Left cardiac atrium (tissue), 4 donors: ENCODE measurements at regions not wholly inside any gene's neighbourhood (a gene's known extent, or its start where the extent isn't known, plus 50 kb on each side); places are given as distances from the start of the nearest gene placed in this dataset.
"Not testable (repeated sequence)": the region's sequence is repeated elsewhere in the genome, so short reads cannot be mapped to it uniquely, and the experiment has no call there.

Source experiments
- ATAC-seq, 2 donors: fragments of 200-7000 bp; cut with Tn5 transposase; one replicate each; pipeline ENCODE4 v1.9.1; 2020; ENCODE audit warnings: mild to moderate bottlenecking in 2 of 2, moderate library complexity in 2 of 2
- DNase-seq: peaks from one replicate; pipeline ENCODE4 v3.0.0-alpha.2; 2020
- intact Hi-C, 2 donors: fragments of 100-400 bp; cut with DNase I; formaldehyde crosslinking; loops; one replicate each; pipeline versions ENCODE4 v1.14.1 to v1.15.1; 2022 to 2023
- donor health status: DM: no; HTN: yes; CAD: no.
- donor health status: DM: no; HTN: yes; CAD: no; lungs with severe emphysema.
- donor health status: DM: yes; HTN: yes; CAD: no.
- donor health status: Dilated cardiomyopathy.

DNA sequence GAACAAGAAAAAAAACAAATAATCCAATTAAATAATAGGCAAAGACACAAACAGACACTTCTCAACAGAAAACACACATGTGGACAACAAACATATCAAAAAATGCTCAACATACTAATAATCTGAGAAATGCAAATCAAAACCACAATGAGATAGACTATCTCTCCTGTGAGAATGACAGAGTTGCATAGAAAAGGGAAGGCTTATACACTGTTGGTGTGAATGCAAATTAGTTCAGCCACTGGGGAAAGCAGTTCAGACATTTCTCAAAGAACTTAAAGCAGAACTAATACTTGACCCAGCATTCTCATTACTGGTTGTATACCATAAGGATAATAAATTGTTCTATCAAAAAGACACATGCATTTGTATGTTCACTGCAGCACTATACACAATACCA lies 637.8 kb upstream of the LUZP2 start:
- intact Hi-C loops, result no loop called here
- ATAC-seq, result no peak
- no peak for DNase-seq

DNA sequence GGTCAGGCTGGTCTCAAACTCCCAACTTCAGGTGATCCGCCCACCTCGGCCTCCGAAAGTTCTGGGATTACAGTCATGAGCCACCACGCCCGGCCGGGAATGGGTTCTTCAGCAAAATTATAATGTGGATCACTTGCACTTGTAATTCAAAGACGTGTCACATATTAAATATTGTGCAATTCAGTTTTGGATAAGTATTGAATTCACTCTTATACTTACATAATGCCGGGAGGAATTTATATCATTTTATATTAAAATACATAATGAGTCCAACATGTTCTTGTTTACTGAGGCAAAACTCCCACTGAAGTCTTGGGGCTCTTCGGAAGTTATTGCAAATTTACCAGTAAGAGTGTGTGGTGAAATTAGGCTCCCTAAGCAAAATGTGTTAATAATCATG lies 635.2 kb upstream of the LUZP2 start:
- DNase-seq (no peak), ATAC-seq (no peak)
- intact Hi-C loops, result no loop called here

DNA sequence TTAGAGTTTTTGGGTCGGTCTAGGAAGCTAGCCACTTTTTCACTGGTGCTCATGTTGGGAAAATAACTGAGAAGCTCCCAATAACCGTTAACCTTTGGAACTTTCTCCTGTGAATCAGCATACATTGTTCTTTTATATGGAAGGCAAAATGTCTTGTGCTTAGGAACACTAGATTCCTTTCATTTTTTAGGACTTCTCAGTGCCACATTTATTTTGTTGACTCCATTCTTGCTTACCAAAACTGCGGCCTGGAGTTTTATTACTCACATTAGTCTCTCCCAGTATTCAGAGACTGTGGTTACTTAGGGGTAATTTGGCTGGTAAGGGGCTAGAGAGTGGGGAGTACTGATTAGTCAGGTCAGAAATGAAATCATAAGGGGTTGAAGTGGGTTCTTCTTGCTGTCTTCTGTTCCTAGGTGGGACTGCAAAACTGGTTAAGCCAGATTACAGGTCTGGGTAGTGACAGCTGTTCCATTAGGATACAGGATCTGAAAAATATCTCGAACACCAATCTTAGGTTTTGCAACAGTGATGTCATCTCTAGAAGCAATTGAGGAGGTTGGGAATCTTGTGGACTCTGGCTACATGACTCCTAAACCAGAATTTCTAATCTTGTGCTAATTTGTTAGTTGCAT lies 631.4 kb upstream of the LUZP2 start:
- DNase-seq (no peak), ATAC-seq (no peak)
- intact Hi-C loops, result no loop called here

DNA sequence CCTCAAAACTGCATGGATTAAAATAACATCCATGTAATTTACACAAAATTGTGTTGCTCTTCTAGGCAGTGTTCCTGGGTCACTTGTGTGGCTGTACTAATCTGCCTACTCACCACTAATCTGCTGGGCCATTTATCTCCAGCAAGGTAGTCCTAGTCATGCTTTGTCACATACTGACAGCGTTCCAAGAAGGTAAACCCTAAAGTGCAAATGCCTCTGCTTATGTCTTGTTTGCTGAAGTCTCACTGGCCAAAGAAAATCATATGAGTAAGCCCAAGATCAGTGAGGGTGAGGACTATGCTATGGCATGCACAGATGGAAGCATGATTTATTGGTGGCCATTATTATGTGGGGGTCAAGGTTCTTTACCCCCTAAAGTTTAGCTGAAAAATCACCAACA lies 630.2 kb upstream of the LUZP2 start:
- DNase-seq (no peak), ATAC-seq (no peak)
- intact Hi-C loops, result no loop called here

DNA sequence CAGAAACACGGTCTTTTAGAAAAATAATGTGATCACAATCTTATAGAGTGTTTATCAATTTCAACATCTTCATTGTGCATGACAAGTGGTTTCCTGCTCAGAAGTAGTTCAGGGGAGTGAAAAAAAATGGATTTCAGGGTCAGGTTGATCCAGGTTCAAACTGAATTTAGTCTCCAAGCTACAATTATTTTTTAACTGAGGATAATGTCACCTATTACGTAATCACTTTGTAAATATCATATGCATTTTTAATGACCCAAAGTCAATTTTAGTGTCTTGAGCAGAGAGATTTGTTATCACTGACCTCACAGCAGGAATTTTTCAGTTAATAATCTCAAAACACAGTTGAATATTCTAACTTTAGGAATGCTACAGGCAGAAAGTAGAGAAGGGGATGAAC lies 627.2 kb upstream of the LUZP2 start:
- no peak for ATAC-seq
- no peak for DNase-seq
- intact Hi-C loops, result no loop called here

DNA sequence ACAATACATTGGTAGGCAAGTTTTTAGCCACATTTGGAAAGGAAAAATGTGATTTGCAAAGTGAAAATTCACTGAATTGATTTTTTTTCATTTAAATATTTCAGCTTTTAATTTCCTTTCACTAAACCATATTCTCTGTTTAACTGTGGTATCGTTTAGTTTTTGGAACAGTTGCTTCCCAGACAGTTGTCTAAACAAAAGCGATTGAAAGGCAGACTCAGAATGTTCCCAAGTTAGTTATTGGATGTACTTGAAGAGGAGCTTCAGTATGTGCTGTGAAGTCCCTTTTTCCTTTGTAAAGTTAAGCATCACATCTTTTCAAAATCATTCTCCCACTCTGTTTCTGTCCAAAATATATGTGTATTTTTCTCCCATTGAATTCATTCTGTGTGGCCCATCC lies 623.4 kb upstream of the LUZP2 start:
- intact Hi-C loops, result no loop called here
- DNase-seq, result no peak
- ATAC-seq, result peak in 1 of 2 donors; percentile 42

DNA sequence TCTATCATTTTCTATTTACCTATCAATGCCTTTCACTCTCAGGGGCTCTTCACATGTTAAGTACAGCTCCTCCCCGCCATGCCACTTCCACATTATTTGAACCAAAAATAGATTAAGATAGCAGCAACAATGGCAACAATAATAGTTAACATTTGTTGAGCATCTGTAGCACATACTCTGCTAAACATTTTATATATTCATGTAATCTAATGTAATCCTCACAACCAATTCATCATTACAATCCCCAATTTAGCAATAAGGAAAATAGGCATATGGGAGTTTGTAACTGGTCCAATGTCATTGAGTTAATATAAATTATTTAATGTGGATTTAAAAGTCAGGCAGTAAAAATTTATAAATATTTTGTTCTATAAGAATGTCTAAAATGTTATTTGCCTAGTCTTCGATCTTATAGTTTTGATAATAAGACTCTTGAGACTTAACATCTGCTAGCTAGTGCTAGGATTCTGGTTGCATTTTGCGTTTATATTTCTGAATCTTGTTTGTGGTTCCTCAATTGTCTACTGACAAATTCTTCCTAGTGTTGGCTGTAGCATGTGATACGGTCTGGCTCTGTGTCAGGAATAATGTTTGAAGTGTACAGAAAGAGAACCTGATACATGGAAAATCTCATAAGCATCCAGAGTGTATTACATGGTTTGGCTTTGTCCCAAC lies 621.5 kb upstream of the LUZP2 start:
- intact Hi-C loops, result no loop called here
- no peak for DNase-seq

DNA sequence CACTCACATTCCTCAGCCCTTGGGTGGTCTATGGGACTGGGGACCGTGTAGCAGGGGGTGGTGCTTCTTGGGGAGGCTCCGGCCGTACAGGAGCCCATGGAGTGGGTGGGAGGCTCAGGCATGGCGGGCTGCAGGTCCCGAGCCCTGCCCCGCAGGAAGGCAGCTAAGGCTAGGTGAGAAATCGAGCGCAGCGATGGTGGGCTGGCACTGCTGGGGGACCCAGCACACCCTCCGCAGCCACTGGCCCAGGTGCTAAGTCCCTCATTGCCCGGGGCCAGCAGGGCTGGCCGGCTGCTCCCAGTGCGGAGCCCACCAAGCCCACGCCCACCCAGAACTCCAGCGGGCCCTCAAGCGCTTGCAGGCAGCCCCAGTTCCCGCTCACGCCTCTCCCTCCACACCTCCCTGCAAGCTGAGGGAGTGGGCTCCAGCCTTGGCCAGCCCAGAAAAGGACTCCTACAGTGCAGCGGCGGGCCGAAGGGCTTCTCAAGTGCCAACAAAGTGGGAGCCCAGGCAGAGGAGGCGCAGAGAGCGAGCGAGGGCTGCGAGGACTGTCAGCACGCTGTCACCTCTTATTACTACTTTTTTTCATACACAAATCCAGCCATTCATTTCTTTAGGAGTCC lies 613.3 kb upstream of the LUZP2 start:
- DNase-seq, intact Hi-C loops, ATAC-seq: not testable (repeated sequence)

More for the DNA sequence above, 621.5 kb upstream of the LUZP2 start:
- no peak for ATAC-seq

DNA sequence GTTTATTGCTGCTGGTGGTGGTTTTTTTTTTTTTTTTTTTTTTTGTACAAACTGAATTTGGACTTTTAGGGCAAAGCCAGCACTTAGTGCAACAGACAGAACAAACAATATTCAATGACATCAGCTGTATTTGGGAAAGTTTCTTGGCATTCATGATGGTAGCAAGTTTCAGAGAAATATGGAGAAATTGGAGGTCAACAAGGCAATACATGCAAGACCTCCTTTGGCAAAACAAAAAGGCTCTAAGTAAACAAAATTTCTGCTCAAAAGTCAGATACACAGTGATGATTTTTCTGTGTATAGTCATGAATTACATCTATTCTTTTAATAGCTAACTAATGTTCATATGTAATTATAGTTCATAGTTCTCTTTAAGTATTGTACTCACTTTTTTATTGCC lies 612.5 kb upstream of the LUZP2 start:
- intact Hi-C loops, result no loop called here
- ATAC-seq (no peak), DNase-seq (no peak)

DNA sequence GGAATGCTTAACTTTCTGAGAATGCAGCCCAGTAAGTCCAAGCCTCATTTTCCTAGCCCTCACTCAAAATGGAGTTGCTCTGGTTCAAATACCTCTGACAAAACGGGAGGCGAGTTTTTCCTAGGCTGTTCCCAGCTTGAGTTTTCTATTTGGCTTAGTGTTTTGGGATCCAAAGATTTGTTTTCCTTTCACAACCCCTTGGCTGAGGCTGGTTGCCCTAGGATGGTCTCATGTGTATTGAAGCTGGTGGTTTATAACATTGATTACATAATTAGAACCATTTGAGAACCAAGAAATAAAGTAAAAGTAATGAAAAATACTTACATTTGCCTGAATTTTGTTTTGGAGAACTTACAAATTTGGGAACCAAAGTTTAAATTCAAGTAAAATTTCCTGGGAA lies 611.1 kb upstream of the LUZP2 start:
- no peak for DNase-seq
- intact Hi-C loops, result no loop called here
- no peak for ATAC-seq

DNA sequence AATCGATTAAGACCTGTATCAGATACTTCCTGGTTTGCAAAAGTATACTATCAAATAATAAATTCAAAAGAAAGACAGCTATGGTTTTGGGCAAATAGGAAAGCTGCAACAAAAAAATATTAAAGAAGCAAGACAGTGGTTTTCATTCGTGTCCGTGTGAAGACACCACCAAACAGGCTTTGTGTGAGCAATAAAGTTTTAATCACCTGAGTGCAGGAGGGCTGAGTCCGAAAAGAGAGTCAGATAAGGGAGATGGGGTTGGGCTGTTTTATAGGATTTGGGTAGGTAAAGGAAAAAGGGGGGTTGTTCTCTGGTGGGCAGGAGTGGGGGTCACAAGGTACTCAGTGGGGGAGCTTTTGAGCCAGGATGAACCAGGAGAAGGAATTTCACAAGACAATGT lies 609.7 kb upstream of the LUZP2 start:
- intact Hi-C loops, ATAC-seq: not testable (repeated sequence)

DNA sequence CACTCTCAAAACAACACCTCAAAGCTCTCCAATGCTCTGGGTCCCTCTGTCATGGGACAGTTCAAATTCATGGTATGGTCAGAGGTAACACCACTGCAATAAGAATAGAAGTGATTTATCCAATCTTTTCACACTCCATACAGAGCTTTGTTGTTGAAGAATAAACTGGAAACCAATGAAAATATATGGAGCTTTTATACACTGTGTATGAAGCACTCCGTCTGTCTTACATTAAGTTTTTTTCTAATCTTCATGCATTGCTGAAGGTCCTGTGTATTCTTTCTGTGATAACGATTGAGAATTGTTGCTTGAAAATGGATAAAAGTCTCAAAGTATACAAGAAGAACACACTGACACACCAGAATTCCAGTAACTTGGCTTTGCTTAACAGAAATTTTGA lies 603.7 kb upstream of the LUZP2 start:
- DNase-seq (no peak), ATAC-seq (no peak)
- intact Hi-C loops, result no loop called here

More for the DNA sequence above, 609.7 kb upstream of the LUZP2 start:
- DNase-seq, result not testable (repeated sequence)

DNA sequence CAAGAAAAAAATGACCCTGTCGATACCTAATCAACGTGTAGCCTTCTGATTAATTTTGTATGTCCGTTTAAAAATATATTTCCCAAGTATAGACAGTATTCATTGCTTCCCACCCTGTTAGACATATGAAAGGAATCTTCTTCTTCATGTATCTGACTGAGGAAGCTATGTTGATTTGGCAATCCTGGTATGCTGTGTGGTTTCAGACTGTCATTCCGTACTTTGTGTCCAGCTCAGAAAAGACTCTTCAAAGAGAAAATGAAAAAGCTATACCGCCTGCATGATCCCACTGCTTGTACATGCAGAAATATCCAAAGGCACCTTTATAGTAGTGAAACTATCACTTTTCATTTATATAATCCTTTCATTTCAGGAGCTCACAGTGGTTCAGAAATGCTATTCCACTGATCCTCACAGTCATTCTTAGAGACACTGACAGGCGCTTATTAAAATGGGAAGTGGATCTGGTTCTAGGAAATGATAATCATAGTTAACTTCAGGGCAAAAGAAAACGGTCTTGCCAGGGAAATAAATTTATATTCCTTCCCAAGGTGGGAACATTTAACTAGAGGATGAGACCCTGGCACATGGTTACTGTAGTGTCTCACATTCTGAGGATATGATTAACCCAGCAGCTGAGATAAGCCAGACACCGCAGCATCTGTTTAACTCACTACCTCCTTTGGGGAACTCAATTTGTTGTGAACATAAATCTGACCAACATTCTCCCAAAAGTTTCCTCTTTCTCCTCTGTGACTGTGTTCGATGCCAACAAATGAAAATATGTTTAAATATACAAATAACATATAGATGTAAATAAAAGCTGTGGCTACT lies 599.2 kb upstream of the LUZP2 start:
- ATAC-seq, result no peak
- DNase-seq, result no peak
- intact Hi-C loops, result no loop called here

DNA sequence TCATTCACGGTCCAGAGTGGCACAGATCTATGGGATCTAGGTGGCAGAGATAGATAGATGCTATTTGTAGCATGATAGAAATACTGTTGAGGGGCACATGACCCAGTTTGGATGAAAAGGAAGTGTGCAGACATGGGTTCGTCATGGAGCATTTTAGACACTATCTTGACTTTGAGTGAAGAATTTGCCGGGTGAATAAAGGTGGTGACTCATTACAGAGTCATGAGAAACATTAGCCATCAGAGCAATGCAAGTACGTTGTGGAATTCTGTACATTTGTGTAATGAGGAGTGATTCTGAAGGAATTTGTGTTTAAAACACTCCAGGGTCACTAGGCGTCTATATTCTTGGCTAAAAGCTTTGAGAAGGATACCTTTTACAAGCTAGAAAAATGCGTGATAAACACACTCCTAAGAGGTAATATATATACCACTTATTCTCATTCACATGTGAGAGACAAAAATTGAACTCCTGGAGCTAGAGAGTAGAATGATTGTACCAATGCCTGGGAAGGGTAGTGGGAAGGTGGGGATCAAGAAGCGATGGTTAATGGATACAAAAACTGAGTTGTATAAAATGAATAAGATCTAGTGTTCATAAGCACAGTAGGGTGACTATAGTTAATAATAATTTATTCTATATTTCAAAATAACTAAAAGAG lies 593.7 kb upstream of the LUZP2 start:
- intact Hi-C loops, result no loop called here
- ATAC-seq (no peak), DNase-seq (no peak)

DNA sequence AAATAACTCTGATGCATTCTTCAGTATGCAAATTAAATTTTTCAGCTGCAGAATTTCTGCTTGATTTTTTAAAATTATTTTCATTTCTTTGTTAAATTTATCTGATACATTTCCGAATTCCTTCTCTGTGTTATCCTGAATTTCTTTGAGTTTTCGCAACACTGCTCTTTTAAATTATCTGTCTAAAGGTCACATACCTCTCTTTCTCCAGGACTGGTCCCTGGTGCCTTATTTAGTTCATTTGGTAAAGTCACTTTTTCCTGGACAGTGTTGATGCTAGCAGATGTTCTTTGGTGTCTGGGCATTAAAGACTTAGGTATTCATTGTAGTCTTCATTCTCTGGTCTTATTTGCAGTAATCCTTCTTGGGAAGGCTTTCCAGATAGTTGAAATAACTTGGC lies 577.4 kb upstream of the LUZP2 start:
- intact Hi-C loops, result no loop called here
- DNase-seq, result no peak
- no peak for ATAC-seq

DNA sequence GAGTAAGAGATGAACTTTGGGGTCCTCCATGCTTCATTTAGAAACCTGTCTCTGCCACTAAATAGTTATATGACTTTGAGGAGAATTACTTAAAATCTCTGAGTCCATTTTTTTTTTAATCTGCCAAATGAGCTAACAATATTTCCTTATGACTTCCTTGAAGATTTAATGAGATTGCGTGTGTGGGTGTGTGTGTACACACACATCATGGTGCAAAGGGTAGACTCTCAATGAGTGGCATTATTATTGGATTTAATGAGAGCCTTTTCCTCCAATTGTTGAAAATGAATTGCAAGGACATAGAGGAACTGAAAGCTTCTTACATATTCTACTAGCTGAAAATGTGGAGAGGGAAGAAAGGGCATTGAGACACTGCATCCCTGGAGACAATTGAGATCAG lies 573.5 kb upstream of the LUZP2 start:
- intact Hi-C loops, result no loop called here
- ATAC-seq (no peak), DNase-seq (no peak)

DNA sequence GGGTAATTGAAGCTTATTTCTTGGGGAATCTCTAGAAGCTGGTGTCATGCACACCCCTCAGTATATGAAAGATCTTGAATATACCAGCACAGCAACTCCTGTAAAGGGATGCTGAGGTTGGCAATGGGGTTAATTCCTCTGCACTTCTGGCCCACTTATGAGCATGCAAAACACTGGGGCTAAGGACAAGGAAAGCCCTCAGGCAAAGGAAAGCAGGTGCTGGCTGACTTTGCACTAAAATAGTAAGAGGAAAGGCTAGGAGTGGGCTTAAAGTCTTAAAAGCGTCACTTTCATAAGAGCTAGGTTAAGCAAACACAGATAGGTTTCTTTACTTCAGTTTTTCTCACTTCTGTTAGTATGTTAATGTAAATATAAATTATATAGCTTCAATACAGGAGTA lies 572.6 kb upstream of the LUZP2 start:
- no peak for ATAC-seq
- DNase-seq, result no peak
- intact Hi-C loops, result no loop called here

DNA sequence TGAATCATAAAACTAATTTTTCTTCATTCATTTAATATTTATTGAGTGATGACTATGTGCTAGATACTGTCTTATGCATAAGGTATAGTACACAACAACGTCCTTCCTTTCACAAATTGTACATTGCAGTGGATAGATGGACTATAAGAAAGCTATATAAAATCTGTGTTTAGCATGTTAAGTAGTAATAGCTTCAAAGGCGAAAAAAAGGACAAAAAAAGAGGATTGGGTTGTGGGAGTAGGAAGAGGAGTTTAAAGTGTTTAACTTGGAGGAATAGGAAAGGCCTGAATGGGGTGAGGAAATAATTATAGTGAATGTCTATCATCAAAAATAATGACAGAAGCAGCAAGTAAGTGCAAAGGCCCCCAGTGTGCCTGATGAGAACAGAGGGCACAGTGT lies 565.4 kb upstream of the LUZP2 start:
- intact Hi-C loops, result no loop called here
- ATAC-seq (no peak), DNase-seq (no peak)

DNA sequence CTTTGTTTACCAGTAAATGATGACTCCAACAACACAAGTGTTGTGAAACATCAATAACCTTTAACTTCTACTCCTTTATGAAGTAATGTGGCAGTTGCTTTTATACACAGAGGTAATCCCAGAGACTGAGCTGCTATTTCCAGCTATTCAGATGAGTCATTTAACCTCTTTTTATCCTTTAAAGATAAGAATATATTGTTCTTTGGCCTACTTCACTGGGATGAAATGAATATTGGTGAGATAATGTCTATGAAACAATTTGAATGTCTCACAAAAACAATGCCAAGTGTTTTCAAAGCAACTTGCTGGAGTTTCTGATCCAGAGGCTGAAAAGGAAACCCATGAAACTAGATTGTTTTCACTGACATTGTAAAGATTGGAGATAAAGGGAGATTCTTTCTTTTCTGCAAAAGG lies 564.4 kb upstream of the LUZP2 start:
- DNase-seq (no peak), ATAC-seq (peak in 1 of 2 donors; percentile 49)
- intact Hi-C loops, result no loop called here

DNA sequence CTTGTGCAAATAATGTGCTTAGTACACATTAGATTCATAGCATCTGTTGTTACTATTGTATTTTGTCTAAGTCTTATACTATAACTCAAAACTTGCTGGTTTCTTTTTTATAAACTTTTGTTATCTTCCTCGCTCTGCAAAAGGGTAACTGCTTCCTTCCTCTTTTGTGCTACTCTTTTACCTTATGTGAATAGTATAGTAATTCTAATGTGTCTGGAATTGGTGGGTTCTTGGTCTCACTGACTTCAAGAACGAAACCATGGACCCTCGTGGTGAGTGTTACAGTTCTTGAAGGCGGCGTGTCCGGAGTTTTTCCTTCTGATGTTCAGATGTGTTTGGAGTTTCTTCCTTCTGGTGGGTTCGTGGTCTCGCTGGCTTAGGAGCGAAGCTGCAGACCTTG lies 563.1 kb upstream of the LUZP2 start:
- intact Hi-C loops, result no loop called here
- ATAC-seq (no peak), DNase-seq (no peak)
